Spleen (tissue), 7 donors: ENCODE measurements at regions not wholly inside any gene's neighbourhood (a gene's known extent, or its start where the extent isn't known, plus 50 kb on each side); places are given as distances from the start of the nearest gene placed in this dataset.

ENCODE experiments used
- CTCF ChIP-seq, 11 experiments: fragments of 200-600 bp in 7 of 11; fragments of 450-650 bp in 4 of 11; sonication (generic) in 4 of 11; IDR thresholded peaks in 8 of 11; conservative IDR thresholded peaks in 3 of 11; 1 replicate in 7 of 11; 2 replicates in 4 of 11; pipeline versions ENCODE4 v1.4.0 to v1.8.0; 2016 to 2021; ENCODE audit warnings: antibody characterized with exemption in 11 of 11, inconsistent platforms in 4 of 11, mild to moderate bottlenecking in 1 of 11
- POLR2AphosphoS5 ChIP-seq, 3 donors: sonication (generic); formaldehyde crosslinking; IDR thresholded peaks; one replicate each; pipeline ENCODE4 v1.5.1; 2017; ENCODE audit warnings: antibody characterized with exemption in 3 of 3
- donor health status: DM: no; HTN: no; CAD: no; lungs with moderate emphysema.
- donor health status: DM: no; HTN: no; CAD: no.
- donor health status: DM: no; HTN: no; CAD: no.

- TF ChIP-seq CTCF (IDR thresholded peaks at IDR 0.05 in 8 of 11, conservative IDR thresholded peaks at IDR 0.05 in 3 of 11) = no peak
- no peak for TF ChIP-seq POLR2AphosphoS5 (IDR thresholded peaks at IDR 0.05)
These were observed 56.5 kb downstream of the NAV1 start for GRCh38 chr1:201595381-201595780.
